Nephron (organoid): ENCODE measurements at regions not wholly inside any gene's neighbourhood (a gene's known extent, or its start where the extent isn't known, plus 50 kb on each side); places are given as distances from the start of the nearest gene placed in this dataset.

Experiments used
- H3K27ac Mint-ChIP-seq, 3 experiments: 2 replicates each; pipeline ENCODE4 v1.8.0; 2020; ENCODE audit warnings: mixed read lengths in 3 of 3, mild to moderate bottlenecking in 2 of 3, moderate library complexity in 1 of 3
- H3K27me3 Mint-ChIP-seq: 2 replicates; pipeline ENCODE4 v1.8.0; 2021; ENCODE audit warnings: low read depth, mild to moderate bottlenecking, moderate library complexity, mixed read lengths
- H3K36me3 Mint-ChIP-seq: 2 replicates; pipeline ENCODE4 v1.8.0; 2020; ENCODE audit warnings: low read depth, mixed read lengths
- H3K4me1 Mint-ChIP-seq: 2 replicates; pipeline ENCODE4 v1.8.0; 2020; ENCODE audit warnings: mixed read lengths
- H3K4me3 Mint-ChIP-seq, 3 experiments: 2 replicates each; pipeline ENCODE4 v1.8.0; 2020; ENCODE audit warnings: mild to moderate bottlenecking in 3 of 3, mixed read lengths in 3 of 3, moderate library complexity in 2 of 3
- H3K9me3 Mint-ChIP-seq: 2 replicates; pipeline ENCODE4 v1.8.0; 2020; ENCODE audit warnings: mixed read lengths
- TF ChIP-seq, protein P1 (sequence below), 3 experiments: fragments of 200-600 bp; sonication (generic); IDR thresholded peaks; one replicate each; pipeline ENCODE4 v1.5.0; 2021; ENCODE audit warnings: antibody characterized with exemption in 3 of 3; ENCODE audit not compliant: unreplicated experiment in 3 of 3

DNA sequence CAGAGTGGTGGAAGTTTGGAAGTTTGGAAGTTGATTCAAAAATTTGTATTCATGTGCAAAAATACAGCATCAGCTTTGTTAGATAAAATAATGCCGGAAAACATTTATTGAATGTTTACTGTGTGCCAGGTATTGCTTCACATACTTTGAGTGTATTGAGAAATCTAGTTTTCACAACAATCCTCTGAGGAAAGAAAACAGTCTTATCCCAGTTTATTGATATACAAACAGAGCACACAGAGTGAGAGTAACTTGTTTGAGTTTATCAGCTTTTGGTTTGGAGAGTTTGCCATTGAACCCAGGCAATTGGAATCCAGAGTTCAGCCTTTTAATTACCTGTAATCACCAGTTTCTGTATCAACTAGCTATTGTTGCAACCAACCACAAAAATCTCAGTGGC, 127.2 kb upstream of the RPS6KA3 start:
- H3K27me3 Mint-ChIP-seq, result no peaks in the 10 kb centered on the region
- no peaks in the 10 kb centered on the region for H3K36me3 Mint-ChIP-seq
- H3K9me3 Mint-ChIP-seq, result peaks cover 7% of the 10 kb centered on the region
- TF ChIP-seq, protein P1, sequence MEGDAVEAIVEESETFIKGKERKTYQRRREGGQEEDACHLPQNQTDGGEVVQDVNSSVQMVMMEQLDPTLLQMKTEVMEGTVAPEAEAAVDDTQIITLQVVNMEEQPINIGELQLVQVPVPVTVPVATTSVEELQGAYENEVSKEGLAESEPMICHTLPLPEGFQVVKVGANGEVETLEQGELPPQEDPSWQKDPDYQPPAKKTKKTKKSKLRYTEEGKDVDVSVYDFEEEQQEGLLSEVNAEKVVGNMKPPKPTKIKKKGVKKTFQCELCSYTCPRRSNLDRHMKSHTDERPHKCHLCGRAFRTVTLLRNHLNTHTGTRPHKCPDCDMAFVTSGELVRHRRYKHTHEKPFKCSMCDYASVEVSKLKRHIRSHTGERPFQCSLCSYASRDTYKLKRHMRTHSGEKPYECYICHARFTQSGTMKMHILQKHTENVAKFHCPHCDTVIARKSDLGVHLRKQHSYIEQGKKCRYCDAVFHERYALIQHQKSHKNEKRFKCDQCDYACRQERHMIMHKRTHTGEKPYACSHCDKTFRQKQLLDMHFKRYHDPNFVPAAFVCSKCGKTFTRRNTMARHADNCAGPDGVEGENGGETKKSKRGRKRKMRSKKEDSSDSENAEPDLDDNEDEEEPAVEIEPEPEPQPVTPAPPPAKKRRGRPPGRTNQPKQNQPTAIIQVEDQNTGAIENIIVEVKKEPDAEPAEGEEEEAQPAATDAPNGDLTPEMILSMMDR (IDR thresholded peaks at IDR 0.05; ENCODE audit: unreplicated experiment in 3 of 3), result no peak
- H3K27ac Mint-ChIP-seq, result no peak overlapping the region
- peaks cover 6% of the 10 kb centered on the region for H3K4me1 Mint-ChIP-seq
- H3K4me3 Mint-ChIP-seq, result no peak overlapping the region

DNA sequence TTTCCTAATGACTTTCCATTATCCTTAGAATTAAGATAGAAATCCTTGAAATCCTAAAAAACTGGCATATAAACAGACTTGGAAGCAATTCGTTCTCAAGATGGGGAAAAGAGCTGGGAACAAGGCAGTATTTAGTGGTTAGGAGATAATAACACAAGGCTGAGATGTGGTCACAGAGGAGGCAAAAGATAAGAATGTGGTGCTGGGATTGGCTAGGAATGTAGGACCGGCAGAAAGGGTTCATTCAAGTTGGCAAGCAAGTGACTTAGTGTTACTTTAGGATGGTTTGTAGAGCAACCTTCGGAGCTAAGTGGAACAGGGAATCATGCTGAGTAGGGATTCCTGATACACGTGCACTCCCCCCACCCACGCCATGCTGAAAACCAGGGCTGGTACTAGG, 121.9 kb upstream of the RPS6KA3 start:
- Mint-ChIP-seq H3K36me3 (no peaks in the 10 kb centered on the region), H3K4me3 (no peak overlapping the region), H3K27me3 (no peaks in the 10 kb centered on the region), H3K4me1 (no peaks in the 10 kb centered on the region), H3K27ac (no peak overlapping the region), H3K9me3 (peaks cover 3% of the 10 kb centered on the region)
- TF ChIP-seq, protein P1 (IDR thresholded peaks at IDR 0.05; ENCODE audit: unreplicated experiment in 3 of 3), result no peak

DNA sequence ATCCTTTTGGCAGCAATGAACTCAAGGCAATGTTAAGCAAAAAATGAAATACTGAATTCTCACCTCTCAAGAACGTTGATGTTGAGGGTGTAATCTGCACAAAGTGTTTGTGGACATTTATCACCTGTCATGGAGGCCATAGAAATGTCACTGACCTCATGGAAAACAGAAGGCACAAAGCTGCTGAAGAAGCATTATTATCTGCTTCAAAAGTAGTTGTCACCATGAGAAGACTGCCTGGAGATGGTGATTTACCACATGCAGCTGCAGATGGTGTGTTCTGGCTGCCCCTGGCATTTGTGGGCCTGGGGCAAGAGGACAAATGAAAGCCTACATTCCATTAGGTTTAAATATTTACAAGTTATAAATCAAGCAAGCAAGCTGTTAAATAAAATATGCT, 116.8 kb upstream of the RPS6KA3 start:
- H3K27ac Mint-ChIP-seq, result no peak overlapping the region
- TF ChIP-seq, protein P1 (IDR thresholded peaks at IDR 0.05; ENCODE audit: unreplicated experiment in 3 of 3), result no peak
- H3K4me1 Mint-ChIP-seq, result peaks cover 10% of the 10 kb centered on the region
- no peak overlapping the region for H3K4me3 Mint-ChIP-seq
- H3K27me3 Mint-ChIP-seq, result peaks cover 3% of the 10 kb centered on the region
- peaks cover 6% of the 10 kb centered on the region for H3K9me3 Mint-ChIP-seq
- no peaks in the 10 kb centered on the region for H3K36me3 Mint-ChIP-seq

DNA sequence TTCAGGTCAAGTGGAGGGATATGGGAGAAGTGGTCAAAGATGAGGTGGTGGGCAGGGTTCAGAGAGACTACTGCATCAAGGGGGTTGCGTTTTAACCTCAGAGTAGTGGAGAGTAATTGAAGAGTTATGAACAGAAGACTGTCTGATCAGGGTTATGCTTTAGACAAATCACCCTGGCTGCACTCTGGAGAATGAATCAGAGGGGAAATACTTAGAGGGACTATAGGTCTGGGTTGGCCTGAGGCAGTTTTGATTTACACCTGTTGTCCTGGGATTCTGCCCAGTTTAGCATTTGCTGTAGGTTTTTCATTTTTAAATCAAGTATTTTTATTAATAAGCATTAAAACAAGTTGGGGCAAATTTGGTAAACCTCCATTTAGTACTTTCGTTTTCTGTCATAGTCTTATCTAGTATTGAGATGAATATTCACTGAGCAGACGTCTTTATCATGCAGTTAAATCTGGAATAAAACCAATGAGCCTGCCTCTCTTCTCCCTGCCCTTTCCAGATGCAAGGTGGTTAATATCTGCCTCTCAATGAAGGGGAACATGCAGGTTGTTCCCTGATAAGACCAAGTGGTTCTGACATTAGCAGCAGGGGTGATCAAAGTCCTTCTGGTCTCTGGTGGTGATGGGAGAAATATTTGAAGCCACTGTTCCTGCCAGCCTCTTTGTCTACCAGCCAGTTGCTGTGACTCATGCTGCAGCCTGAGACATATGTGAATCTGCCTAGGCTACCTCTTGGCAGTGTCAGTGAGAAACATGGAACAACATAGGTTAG, 116.0 kb upstream of the RPS6KA3 start:
- H3K36me3 Mint-ChIP-seq, result no peaks in the 10 kb centered on the region
- TF ChIP-seq, protein P1 (IDR thresholded peaks at IDR 0.05; ENCODE audit: unreplicated experiment in 3 of 3), result no peak
- H3K9me3 Mint-ChIP-seq, result peaks cover 6% of the 10 kb centered on the region
- peaks cover 10% of the 10 kb centered on the region for H3K4me1 Mint-ChIP-seq
- H3K4me3 Mint-ChIP-seq, result no peak overlapping the region
- peak overlapping the region in 1 of 3 experiments; percentile 11 for H3K27ac Mint-ChIP-seq
- H3K27me3 Mint-ChIP-seq, result peaks cover 3% of the 10 kb centered on the region

DNA sequence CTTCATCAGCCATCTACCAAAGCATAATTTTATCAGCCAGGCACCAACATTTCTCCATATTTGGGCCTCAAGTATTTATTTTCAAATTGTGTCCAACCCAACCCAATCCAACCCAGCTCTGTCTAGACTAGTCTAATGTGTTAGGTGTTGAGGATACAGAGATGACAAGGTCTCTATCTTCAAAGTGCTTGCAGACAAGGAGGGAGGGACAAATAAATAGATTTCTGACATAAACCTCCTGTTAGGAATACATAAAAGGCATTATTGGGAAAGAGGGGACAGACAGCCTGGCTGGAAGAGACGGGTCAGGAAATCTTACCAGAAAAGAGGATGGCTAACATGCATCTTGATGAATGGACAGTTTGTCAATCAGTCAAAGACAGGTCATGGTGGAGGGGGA, 115.4 kb upstream of the RPS6KA3 start:
- no peaks in the 10 kb centered on the region for H3K36me3 Mint-ChIP-seq
- H3K9me3 Mint-ChIP-seq, result peaks cover 6% of the 10 kb centered on the region
- peaks cover 10% of the 10 kb centered on the region for H3K4me1 Mint-ChIP-seq
- TF ChIP-seq, protein P1 (IDR thresholded peaks at IDR 0.05; ENCODE audit: unreplicated experiment in 3 of 3), result no peak
- no peak overlapping the region for H3K4me3 Mint-ChIP-seq
- peaks cover 3% of the 10 kb centered on the region for H3K27me3 Mint-ChIP-seq
- no peak overlapping the region for H3K27ac Mint-ChIP-seq
